AG09309 (cell line): ENCODE measurements at regions not wholly inside any gene's neighbourhood (a gene's known extent, or its start where the extent isn't known, plus 50 kb on each side); places are given as distances from the start of the nearest gene placed in this dataset.
"Not testable (repeated sequence)": the region's sequence is repeated elsewhere in the genome, so short reads cannot be mapped to it uniquely, and the experiment has no call there.

Experiments used
- DNase-seq: peaks from one replicate; pipeline ENCODE4 v3.0.0-alpha.2; 2010; ENCODE audit warnings: low read depth
- H3K4me3 ChIP-seq: 2 replicates; pipeline ENCODE4 v1.5.1; 2011; ENCODE audit warnings: mild to moderate bottlenecking, low read depth, low read length, moderate library complexity; ENCODE audit not compliant: control insufficient read depth
- CTCF ChIP-seq: IDR thresholded peaks from 2 replicates; pipeline ENCODE4 v1.5.1; 2011; ENCODE audit warnings: mild to moderate bottlenecking, low read depth, low read length, inconsistent platforms; ENCODE audit not compliant: insufficient read depth, control insufficient read depth; ENCODE audit errors: missing control alignments

- DNase-seq, result no peak
- H3K4me3 ChIP-seq, result no peak overlapping the region
- TF ChIP-seq CTCF, result no peak
Observed at GRCh38 chr7:118863966-118864365, 639.5 kb downstream of the ANKRD7 start.

- DNase-seq, result no peak
- no peak overlapping the region for H3K4me3 ChIP-seq
- TF ChIP-seq CTCF, result no peak
Observed at GRCh38 chr7:118867860-118868259, 643.4 kb downstream of the ANKRD7 start.

GRCh38 chr7:118869141-118869540, 644.6 kb downstream of the ANKRD7 start:
- DNase-seq, H3K4me3 ChIP-seq: not testable (repeated sequence)

- DNase-seq, result no peak
- no peak overlapping the region for H3K4me3 ChIP-seq
- TF ChIP-seq CTCF, result no peak
Observed at GRCh38 chr7:118870187-118870586, 645.7 kb downstream of the ANKRD7 start.

- no peak for TF ChIP-seq CTCF
- no peak overlapping the region for H3K4me3 ChIP-seq
- no peak for DNase-seq
Observed at GRCh38 chr7:118872568-118872967, 648.1 kb downstream of the ANKRD7 start.

- TF ChIP-seq CTCF, result no peak
- no peak for DNase-seq
- H3K4me3 ChIP-seq, result no peak overlapping the region
Observed at GRCh38 chr7:118877187-118877586, 652.7 kb downstream of the ANKRD7 start.

GRCh38 chr7:118878336-118878735, 653.8 kb downstream of the ANKRD7 start:
- DNase-seq, result no peak
- no peak overlapping the region for H3K4me3 ChIP-seq
- TF ChIP-seq CTCF, result no peak
